Parathyroid adenoma (tissue), 2 donors: ENCODE measurements at regions not wholly inside any gene's neighbourhood (a gene's known extent, or its start where the extent isn't known, plus 50 kb on each side); places are given as distances from the start of the nearest gene placed in this dataset.
"Not testable (repeated sequence)": the region's sequence is repeated elsewhere in the genome, so short reads cannot be mapped to it uniquely, and the experiment has no call there.

Experiments used
- H2AFZ ChIP-seq: fragments of 300-600 bp; sonication (generic); one replicate; pipeline ENCODE4 v1.7.0; 2017; ENCODE audit warnings: antibody characterized with exemption, mild to moderate bottlenecking
- H3K27ac ChIP-seq: fragments of 300-600 bp; sonication (generic); one replicate; pipeline ENCODE4 v1.7.0; 2017
- H3K27me3 ChIP-seq: fragments of 300-600 bp; sonication (generic); one replicate; pipeline ENCODE4 v1.7.0; 2017; ENCODE audit warnings: low read length; ENCODE audit not compliant: control insufficient read depth, insufficient read depth
- H3K36me3 ChIP-seq: fragments of 300-600 bp; sonication (generic); one replicate; pipeline ENCODE4 v1.7.0; 2017; ENCODE audit warnings: low read length; ENCODE audit not compliant: control insufficient read depth, insufficient read depth
- H3K4me1 ChIP-seq: fragments of 300-600 bp; sonication (generic); one replicate; pipeline ENCODE4 v1.7.0; 2017; ENCODE audit warnings: control low read depth
- H3K4me2 ChIP-seq: fragments of 300-600 bp; sonication (generic); one replicate; pipeline ENCODE4 v1.7.0; 2017; ENCODE audit warnings: low read length
- H3K4me3 ChIP-seq: fragments of 300-600 bp; sonication (generic); one replicate; pipeline ENCODE4 v1.7.0; 2017; ENCODE audit warnings: low read depth, low read length
- H3K79me2 ChIP-seq: fragments of 300-600 bp; sonication (generic); one replicate; pipeline ENCODE4 v1.7.0; 2017; ENCODE audit warnings: control low read depth
- H3K9ac ChIP-seq: fragments of 300-600 bp; sonication (generic); one replicate; pipeline ENCODE4 v1.7.0; 2017; ENCODE audit warnings: mild to moderate bottlenecking
- H3K9me3 ChIP-seq: fragments of 300-600 bp; sonication (generic); one replicate; pipeline ENCODE4 v1.7.0; 2017; ENCODE audit warnings: low read length; ENCODE audit not compliant: control insufficient read depth
- CTCF ChIP-seq: fragments of 300-600 bp; sonication (generic); IDR thresholded peaks from one replicate; pipeline ENCODE4 v1.7.0; 2017; ENCODE audit warnings: antibody characterized with exemption, mild to moderate bottlenecking
- donor health status: primary hyperparathyroidism.

GRCh38 chrX:138845786-138846185 lies 134.3 kb upstream of the FGF13 start:
- Histone ChIP-seq H2AFZ (no peak overlapping the region), H3K9ac (no peak overlapping the region), H3K4me1 (no peaks in the 10 kb centered on the region), H3K9me3 (no peaks in the 10 kb centered on the region), H3K79me2 (no peaks in the 10 kb centered on the region), H3K36me3 (no peaks in the 10 kb centered on the region), H3K4me2 (no peak overlapping the region), H3K27ac (no peak overlapping the region), H3K4me3 (no peak overlapping the region), H3K27me3 (no peaks in the 10 kb centered on the region)
- no peak for TF ChIP-seq CTCF

DNA sequence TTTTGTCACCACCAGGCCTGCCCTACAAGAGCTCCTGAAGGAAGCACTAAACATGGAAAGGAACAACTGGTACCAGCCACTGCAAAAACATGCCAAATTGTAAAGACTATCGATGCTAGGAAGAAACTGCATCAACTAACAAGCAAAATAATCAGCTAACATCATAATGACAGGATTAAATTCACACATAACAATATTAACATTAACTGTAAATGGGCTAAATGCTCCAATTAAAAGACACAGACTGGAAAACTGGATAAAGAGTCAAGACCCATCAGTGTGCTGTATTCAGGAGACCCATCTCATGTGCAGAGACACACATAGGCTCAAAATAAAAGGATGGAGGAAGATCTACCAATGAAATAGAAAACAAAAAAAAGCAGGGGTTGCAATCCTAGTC lies 95.9 kb upstream of the FGF13 start:
- H3K27me3 ChIP-seq, H3K9me3 ChIP-seq, H3K79me2 ChIP-seq: not testable (repeated sequence)

DNA sequence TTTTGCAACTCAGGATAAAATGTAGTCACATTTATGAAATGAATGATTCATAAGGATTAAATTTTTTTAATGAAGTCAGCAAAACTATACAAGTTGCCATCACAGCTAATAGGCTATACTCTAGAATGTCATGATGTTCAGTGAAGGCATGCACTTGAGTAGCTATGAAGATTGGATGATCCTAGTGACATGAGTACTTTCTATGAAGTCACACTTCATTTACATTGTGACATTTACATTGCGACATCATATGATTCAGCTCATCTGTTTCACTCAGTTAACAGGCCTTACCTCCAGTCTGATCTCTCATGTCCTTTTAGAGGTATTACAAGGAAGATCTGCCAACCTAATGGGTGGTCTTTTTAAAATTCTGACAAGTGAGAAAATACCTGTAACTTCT lies 82.7 kb upstream of the FGF13 start:
- H3K36me3 ChIP-seq, result no peaks in the 10 kb centered on the region
- no peaks in the 10 kb centered on the region for H3K27me3 ChIP-seq
- H3K27ac ChIP-seq, result no peak overlapping the region
- H3K4me1 ChIP-seq, result no peaks in the 10 kb centered on the region
- H3K9me3 ChIP-seq, result no peaks in the 10 kb centered on the region
- H3K4me2 ChIP-seq, result no peak overlapping the region
- no peak overlapping the region for H3K4me3 ChIP-seq
- no peak for TF ChIP-seq CTCF
- no peak overlapping the region for H3K9ac ChIP-seq
- H2AFZ ChIP-seq, result no peak overlapping the region
- H3K79me2 ChIP-seq, result no peaks in the 10 kb centered on the region

More for the DNA sequence above, 95.9 kb upstream of the FGF13 start:
- not testable (repeated sequence) for H3K4me2 ChIP-seq, H2AFZ ChIP-seq, H3K4me3 ChIP-seq, H3K9ac ChIP-seq, H3K36me3 ChIP-seq, H3K27ac ChIP-seq, H3K4me1 ChIP-seq

DNA sequence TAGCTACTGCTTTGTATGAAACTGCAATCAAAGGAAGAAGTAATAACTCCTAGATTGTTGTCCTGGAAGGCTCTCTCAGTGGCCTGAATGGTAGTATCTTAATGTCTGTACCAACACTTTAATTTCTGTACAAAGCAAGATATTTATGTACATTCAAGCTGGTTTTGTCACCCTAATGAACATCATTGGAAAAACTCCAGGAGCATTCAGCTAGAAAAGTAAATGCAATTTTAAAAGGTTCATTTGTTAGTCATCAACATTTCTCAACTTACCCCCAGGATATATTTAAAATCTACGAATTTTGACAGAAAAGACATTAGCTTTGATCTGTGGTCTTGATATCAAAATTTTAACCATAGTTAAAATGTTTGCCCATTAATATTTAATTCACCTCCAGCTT lies 80.0 kb upstream of the FGF13 start:
- no peaks in the 10 kb centered on the region for H3K36me3 ChIP-seq
- no peaks in the 10 kb centered on the region for H3K27me3 ChIP-seq
- H2AFZ ChIP-seq, result no peak overlapping the region
- H3K9me3 ChIP-seq, result no peaks in the 10 kb centered on the region
- no peaks in the 10 kb centered on the region for H3K79me2 ChIP-seq
- no peaks in the 10 kb centered on the region for H3K4me1 ChIP-seq
- no peak overlapping the region for H3K9ac ChIP-seq
- no peak overlapping the region for H3K4me2 ChIP-seq
- TF ChIP-seq CTCF, result no peak
- H3K4me3 ChIP-seq, result no peak overlapping the region
- no peak overlapping the region for H3K27ac ChIP-seq

DNA sequence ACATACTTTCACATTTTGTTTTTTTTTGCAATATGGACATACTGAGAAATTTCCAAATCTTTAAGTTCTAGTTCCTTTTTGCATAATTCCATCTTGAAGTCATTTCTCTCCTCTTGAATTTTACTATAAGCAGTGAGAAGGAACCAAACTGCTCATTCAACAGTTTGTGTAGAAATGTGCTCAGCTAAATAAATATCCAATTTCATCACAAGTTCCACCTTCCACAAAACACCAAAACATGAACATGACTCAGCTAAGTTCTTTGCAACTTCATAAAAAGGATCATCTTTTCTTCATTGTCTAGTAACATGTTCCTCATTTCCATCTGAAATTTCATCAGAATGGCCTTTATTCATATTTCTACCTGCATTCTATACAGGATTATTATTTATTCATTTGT lies 77.3 kb upstream of the FGF13 start:
- Histone ChIP-seq H3K36me3 (no peaks in the 10 kb centered on the region), H3K4me2 (no peak overlapping the region), H3K27ac (no peak overlapping the region), H2AFZ (no peak overlapping the region), H3K79me2 (no peaks in the 10 kb centered on the region), H3K27me3 (no peaks in the 10 kb centered on the region), H3K9ac (no peak overlapping the region), H3K4me1 (no peaks in the 10 kb centered on the region), H3K9me3 (no peaks in the 10 kb centered on the region), H3K4me3 (no peak overlapping the region)
- TF ChIP-seq CTCF, result no peak

GRCh38 chrX:138778576-138778909 lies 67.0 kb upstream of the FGF13 start:
- H3K27ac ChIP-seq, H3K79me2 ChIP-seq: not testable (repeated sequence)

GRCh38 chrX:138777908-138778575 lies 66.5 kb upstream of the FGF13 start:
- H3K27me3 ChIP-seq, H3K4me2 ChIP-seq, H3K36me3 ChIP-seq, H3K9me3 ChIP-seq, H3K27ac ChIP-seq, H3K79me2 ChIP-seq, H3K9ac ChIP-seq, H3K4me3 ChIP-seq, H3K4me1 ChIP-seq, H2AFZ ChIP-seq: not testable (repeated sequence)

More at GRCh38 chrX:138778576-138778909, 67.0 kb upstream of the FGF13 start:
- not testable (repeated sequence) for H2AFZ ChIP-seq, H3K4me3 ChIP-seq, H3K4me2 ChIP-seq, H3K36me3 ChIP-seq, H3K27me3 ChIP-seq, H3K4me1 ChIP-seq, H3K9ac ChIP-seq, H3K9me3 ChIP-seq
